ENCODE measurements at regions not wholly inside any gene's neighbourhood (a gene's known extent, or its start where the extent isn't known, plus 50 kb on each side); places are given as distances from the start of the nearest gene placed in this dataset.
"Not testable (repeated sequence)": the region's sequence is repeated elsewhere in the genome, so short reads cannot be mapped to it uniquely, and the experiment has no call there.

DNA sequence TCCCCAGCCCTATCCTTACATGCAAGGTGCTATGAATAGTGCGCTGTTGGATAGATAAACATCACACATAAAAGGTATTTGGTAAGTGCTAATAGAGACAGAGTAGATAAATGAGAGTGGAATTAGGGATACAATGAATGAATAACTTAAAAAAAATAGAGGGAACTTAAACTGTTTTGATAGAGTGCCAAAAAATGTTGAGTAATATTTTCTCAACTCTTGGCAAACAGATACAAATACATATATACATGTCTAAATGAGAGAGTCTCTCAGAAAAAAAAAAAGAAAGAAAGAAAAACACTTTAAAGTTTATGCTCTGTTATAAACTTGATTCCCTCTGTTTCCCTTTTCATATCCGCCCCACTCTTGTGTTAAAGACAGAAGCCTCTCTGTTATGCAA is 667.4 kb downstream of the ROBO2 start:
- DNase-seq, result no peak

DNA sequence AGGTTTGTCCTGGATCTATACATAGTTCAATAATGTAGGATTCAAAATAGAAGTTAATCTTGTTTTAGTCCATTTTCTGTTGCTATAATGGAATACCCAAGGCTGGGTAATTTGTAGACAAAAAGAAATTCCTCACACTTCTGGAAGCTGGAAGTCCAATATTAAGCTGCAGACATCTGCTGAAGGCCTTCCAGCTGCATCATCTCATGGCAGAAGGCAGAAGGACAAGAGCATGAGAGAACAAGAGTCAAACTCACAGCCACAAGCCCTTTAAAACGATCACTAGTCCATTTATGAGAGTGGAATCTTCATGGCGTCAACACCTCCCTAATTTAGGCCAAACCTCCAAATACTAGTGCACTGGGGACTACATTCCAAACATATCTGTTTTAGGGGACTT is 669.3 kb downstream of the ROBO2 start:
- no peak for DNase-seq

DNA sequence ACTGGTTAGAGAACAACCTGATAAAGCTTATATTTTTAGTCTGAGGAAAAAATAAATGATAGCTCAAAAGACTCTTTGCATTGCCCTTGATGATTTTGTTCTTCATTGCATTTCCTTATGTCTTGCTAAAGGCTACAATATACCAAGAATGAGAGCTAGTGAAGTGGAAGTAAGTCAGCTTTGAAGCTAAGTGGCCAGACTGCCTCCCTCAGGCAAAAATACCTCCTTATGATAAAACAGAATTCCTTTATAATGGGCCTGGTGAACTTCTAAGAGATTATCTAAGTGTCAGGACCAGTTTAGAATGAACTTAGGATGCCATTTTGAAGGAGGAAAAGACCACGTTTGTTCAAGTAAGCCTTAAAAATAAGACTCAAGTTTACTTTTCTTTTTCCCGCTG is 678.4 kb downstream of the ROBO2 start:
- DNase-seq, result no peak

DNA sequence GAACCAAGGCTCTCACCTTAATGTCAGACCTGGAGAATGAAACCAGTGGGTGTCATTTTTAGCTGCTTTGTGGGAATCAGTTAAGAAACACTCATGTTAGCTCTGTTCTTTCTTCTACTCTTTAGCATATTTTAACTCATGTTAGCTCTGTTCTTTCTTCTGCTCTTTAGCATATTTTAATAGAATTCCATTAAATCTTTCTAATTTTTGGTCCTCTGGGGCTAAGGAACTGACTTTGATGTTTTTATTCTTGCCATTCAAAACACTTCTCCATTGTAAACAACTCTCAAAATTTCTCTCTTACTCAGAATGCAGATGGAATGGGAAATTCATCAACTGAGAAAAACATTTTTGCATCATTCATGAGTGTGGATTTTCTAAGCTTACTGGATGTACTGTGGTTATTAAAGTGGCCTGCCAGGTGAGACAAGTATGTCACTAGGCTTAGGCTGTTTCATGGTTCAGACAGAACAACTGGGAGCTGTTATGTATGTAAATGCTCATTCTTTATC is 680.6 kb downstream of the ROBO2 start:
- no peak for DNase-seq

DNA sequence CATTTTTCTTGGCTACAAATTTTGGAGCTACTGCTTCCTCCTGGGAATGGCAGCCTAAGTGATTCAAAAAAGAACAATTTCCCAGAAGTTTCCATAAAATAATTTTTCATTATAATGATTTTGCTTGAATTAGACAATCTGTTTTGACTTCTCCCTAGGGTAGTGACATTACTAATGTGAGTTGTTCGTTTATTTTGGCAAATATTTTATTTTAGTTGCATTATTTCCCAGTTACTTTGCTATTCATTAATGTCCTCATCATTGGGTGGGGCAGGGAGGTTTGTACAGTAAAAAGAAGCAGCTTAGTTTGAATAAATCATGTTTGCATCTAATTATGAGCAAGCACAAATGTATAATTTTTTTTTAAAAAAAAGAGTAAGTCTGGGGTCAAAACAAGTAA is 686.6 kb downstream of the ROBO2 start:
- DNase-seq, result peak; percentile 23

DNA sequence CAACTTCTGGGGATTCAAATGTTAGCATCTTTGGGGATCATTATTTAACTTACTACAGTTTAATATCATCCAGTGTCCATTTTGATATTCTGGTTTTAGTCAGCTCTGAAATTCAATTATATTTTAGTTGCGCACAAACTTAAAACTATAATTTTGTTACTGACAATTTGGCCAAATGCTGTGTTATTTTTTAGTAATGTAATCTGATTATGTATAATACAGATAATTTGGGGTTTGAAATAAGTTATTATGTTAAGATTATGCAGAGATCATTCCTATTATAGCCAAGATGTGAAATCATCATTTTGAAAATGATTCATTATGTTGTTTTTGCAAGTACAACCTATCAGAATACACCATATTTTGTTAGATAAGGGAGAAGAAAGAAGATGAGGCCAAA is 706.1 kb downstream of the ROBO2 start:
- no peak for DNase-seq

DNA sequence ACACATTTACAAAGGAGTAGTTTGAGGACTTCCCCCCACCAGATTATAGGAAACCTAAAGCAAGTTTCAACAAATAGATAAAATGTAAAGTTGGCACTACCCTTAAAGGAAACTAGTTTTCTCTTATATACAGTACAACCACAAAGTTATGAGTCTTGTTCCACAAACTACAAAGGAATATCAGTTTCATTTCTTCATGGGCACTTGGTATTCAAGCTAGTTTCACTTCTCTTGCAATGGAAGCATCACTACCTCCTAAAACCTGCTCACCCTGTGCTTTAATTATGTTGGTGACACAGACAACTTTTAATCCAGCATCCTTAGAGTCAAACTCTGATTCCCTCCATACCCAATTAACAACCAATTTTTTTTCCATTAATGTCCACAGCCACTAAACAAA is 707.0 kb downstream of the ROBO2 start:
- no peak for DNase-seq

DNA sequence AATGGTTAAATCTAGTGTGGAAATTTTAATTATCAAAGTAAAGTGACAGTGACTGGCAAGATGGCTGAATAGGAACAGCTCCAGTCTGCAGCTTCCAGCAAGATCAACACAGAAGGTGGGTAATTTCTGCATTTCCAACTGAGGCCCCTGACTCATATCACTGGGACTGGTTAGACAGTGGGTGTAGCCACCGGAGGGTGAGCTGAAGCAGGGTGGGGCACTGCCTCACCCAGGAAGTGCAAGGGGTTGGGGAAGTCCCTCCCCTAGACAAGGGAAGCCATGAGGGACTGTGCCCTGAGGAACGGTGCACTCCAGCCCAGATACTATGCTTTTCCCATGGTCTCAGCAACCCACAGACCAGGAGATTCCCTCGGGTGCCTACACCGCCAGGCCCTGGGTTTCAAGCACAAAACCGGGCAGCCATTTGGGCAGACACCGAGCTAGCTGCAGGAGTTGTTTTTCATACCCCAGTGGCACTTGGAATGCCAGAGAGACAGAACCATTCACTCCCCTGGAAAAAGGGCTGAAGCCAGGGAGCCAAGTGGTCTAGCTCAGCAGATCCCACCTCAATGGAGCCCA is 716.6 kb downstream of the ROBO2 start:
- not testable (repeated sequence) for DNase-seq

DNA sequence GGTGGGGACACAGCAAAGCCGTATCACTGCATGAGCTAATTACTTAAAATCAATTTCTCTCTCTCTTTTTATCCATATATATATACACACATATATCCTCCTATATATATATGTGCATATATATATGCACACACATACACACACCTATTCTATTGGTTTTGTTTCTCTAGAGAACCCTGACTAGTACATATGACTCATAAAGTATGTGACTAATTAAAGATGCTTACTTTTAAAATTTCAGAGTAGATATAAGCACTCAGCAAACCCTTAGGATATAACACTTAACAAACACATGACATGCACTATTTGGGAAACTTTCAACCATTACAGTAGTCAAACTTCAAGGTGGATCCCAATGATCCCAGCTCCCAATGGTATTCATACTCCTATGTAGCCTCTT is 732.6 kb downstream of the ROBO2 start:
- no peak for DNase-seq

DNA sequence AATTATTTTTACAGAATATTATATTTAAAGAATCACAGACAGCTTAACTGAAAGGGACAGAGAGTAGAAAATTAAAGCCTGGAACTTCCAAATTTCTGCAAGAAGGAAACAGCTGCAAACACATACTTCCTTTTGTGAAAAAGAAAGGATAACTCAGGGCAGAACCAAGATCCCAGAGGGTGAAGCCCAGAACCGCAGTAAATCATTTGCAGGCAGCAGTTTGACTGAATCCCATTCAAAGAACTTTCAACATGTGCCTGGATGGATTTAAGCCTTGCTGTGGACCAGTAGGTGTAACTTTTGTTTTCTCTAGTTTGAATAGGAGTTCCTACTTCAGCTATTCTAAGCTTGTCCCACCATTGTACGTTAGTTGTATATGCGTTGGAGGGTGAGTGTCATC is 733.2 kb downstream of the ROBO2 start:
- no peak for DNase-seq

DNA sequence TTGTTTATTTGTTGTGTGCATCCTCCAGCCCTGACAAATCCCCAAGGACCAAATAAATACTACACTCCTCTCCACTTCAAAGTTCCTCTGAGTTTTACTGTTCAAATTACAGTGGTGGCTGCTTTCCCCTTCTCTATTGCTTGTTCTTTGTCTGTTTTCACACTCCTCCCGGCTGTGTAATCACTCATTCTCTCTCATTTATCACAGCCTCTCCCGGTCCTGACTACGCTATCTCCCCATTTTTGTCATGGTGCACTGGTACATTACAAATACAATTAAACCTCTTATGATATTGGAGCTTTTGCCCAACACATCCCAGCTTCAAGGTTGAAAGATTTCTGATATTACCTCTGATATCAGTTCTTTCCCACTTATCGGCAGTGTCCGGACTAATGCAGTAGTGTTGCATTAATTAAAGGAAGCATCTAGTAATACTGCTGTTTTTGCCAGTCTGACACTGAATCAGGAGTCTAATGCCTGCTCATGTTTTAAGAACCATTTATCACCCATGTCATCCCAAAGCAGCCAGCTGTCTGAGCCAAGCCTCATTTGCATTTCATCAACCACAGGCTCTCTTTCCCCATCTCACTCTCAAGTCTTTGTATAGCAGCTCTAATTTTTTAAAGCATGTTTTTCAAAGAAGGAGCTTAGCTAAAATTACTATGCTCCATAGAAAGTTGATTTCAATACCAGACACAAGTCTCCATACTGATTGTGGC is 740.5 kb downstream of the ROBO2 start:
- no peak for DNase-seq

DNA sequence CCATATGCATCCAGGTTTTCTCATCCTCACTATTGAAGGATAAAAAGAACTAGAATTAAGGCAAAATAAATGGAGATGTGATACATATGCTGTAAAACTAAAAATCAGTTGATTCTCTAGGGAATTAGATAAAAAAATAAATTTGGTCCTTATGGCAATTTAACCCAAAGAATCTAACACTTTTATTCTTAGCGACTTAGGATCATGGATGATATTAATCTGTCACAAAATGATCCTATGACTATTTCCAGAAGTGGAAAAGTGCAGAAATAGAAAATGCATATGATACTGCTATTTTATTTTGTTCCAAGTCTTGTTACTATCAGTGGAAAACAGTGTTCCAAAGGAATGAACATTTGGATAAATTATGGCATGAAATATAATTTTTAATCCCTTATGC is 746.3 kb downstream of the ROBO2 start:
- DNase-seq, result no peak

DNA sequence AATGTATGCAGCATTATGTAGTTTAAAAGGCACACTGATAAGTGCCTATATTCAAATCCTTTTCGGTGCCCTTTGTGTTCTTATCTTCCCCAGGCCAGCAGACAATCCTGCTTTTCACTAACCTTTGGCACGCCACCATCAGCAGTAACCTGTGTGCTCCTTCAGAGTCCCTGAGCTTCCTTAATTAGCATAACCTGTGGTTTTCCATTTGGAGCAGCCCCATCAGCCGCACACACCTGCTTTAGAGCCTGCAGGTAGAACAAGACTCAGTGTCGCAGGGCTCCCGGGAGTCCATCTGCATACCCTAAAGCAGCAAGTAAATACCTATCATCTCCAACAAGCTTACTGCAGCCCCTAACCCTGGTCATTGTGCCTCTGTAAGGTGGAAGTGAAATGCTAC is 755.1 kb downstream of the ROBO2 start:
- no peak for DNase-seq

DNA sequence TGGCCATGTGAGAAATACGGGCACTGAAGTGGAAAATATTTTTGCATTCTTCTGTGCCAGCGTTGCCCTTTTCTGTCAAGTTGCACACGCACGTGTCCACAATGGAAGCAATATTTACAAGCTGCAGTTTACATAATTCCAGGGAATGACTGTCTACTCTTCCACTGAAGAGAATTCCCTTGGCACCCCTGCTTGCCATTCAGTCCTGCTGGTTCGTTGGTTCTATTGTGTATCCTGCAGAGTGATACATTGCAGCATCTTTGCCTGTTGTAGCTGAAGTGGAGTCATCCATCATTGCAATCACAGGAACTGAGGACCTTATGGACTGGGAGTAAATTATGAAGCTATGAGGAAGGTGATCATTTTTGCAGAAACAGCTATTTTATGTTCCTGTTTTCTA is 759.4 kb downstream of the ROBO2 start:
- DNase-seq, result no peak

DNA sequence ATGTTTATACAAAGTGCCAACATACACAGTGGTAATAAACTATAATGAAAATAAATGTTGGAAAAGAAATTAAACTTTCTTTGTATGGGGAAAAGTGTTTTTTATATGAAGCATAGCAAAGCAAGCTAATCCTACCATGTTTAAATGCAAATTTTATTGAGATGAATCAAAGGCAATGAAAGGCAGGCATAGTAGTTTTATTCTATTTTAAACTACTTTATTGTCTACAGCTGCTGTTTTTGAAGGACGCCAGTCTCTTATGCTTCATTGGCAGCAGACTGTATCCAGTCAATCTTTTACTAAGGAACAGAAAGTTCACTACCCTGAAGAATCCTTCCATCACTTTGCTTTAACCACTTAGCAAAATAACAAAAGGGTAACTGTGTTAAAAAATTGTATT is 761.0 kb downstream of the ROBO2 start:
- DNase-seq, result no peak

DNA sequence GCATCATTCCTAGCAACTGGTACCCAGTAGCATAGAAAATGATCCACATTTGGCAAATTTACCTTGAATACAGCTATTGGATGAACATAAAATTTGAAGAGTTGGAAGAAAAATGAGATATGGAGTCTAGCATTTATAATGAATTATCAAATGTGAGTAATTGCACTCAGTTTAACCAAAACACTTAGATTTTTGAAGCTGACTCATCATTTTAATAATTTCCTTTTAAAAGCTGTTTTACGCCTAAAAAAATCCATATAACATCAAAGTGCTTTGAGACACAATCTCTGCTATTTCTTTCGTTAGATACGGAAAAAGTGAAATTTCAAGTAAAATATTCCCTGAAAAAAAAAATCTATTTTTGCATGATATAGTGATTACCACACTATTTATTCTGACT is 767.4 kb downstream of the ROBO2 start:
- no peak for DNase-seq

DNA sequence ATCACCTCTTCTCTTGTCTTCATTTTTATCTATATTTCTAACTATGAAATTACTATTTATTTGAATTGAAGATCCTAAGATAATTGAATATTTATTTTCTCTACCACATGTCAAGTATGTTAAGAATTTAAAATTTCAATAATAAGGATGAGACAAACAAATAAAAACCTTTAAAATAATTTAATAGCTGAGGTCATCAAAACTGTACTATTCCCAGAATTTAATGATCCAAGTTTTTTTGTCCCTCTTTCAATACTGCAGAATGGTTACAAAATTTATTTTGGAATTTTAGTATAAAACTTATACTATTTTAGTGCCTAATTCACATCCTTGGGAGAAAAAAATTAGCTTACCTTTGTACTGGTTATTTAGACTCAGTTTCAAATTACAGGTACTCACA is 774.9 kb downstream of the ROBO2 start:
- DNase-seq, result no peak

DNA sequence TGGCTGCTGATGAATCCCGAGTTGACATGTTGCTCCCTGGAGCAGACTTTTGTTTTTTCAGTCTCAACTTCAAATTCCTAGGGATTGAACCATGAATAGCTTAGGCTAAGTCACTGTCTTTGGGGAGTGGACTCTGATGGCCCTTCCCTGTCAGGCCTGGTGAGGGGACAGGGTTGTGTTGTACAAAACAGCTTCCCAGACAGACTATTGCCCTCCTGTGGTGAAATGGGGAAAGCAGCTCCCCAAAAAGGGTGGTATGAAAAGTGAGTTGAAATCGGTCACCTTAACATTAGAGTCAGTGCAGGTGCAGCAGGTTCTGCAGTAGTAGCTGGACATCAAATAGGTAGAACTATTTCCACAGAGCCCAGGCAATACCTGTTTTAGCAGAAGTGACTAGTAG is 775.6 kb downstream of the ROBO2 start:
- no peak for DNase-seq

DNA sequence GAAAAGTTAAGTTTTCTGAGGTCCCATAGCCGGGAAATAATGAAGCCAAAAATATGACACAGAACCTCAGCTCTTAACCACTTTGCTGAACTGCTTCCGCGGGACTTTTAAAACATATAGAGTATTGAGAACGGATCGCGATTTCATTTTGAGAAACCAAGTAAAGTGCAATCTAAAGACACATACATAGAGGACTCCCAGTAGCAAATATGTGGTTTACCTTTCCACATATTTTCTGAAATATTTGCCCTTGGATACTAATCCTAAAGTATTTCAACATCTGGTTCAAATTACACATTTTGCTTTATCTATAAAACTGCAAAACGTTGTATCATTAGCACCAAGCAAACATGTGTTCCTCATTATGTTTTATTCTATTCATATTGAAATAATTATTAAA is 776.5 kb downstream of the ROBO2 start:
- DNase-seq, result peak; percentile 21

DNA sequence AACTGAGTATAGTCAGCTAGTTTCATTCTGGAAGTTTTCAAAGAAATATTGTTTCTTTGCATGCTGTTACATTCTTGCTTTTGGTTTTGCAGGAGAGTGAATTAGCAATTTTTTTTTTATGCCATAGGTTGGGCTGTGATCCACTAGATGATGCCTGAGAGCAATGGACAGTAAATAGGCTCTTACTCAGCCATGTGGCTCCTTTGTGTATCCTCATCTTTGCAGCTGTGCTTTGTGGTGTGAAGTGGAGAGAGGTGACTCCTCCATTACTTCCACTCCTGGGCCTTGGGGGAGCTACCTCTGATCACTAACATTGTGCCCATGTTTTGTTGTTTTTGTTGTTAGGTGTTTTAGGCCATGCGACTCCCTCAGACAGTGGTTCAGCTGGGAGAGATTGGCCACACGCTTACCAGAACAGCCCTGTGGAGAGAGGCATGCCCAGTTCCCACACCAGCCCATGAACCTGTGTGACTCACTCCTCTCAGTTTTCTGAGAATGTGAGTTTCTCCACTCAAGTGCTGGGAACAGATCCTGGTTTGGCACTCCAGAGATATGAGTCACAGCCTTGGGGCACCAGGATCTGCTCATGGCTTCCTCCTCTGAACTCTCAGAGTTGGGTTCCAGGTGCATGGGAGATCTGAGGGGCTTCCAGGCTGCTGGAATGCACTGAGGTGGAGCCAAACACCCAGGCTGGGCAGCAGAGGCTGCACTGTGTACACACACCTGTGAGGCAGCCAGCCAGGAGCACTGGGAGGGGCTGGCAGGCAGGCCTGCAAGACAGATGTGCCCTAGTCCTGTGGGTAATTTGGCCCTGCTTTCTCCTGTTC is 785.3 kb downstream of the ROBO2 start:
- no peak for DNase-seq

DNA sequence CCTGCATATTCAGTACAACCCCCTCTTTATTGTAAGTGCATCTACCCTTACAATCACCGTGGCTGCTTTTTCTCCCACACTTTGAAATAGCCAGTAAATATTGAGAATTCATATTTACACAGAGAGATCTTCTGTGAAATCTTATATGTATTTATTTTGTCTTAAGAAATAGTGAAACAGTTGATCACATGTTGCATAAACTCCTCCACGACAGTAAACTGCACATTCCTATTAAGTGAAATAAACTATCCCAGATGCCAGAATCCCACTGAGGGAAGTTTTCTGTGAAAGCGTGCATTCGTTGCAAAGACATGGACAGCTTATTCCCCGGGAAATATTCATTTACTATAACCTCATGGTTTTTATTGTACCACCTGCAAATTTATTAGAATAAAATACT is 796.0 kb downstream of the ROBO2 start:
- DNase-seq, result peak; percentile 51

DNA sequence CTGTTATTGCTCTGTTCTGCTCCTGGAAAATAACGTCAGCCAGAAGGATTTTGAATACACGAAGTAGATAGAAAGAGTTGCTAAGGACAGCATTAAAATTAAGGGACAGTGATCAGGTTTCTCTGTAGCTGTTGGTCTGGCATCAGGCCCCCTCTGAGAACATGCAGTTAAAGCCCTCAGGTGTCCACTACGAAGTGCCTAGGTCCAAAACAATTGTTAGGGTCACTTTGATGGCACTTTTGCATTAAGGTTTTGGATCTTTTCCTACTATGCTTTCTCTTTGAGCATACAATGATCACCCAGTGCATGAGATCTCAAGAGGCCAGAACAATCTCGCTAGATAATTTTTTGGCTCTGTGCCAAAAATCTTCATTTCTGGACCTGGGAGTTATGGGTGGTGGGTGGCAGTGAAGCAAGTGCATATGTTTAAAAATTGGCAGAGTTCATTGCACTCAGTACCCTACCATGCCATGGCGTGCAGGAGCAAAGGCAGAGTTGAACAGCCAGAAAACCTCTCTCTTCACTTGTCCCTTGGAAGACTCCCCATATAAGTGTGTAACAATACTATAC is 797.6 kb downstream of the ROBO2 start:
- DNase-seq, result peak; percentile 30

DNA sequence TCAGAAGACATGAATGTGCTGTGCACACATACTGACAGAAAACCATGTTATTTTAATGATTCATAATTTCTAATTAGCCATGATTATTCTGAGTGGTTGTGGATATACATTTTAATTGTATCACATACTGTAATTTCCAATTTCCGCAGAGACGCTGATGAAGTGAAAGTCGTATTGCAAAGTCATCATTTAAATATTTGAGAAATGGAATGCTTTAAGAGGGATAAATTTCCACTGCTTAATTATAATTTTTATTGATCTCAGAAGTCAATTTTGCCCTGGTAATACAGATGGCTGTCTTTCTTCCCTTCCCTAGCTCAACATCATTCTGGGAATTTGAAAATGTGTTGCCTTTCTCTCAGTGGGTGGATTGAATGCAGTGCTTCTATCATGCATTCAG is 819.3 kb downstream of the ROBO2 start:
- no peak for DNase-seq

All from muscle of arm (tissue), 1 donor.